Body of pancreas (tissue), 4 donors: ENCODE measurements at regions not wholly inside any gene's neighbourhood (a gene's known extent, or its start where the extent isn't known, plus 50 kb on each side); places are given as distances from the start of the nearest gene placed in this dataset.

Source experiments
- ATAC-seq: fragments of 150-250 bp; one replicate; pipeline ENCODE4 v1.9.1; 2016
- DNase-seq, 4 donors: peaks; one replicate each; pipeline ENCODE4 v3.0.0-alpha.2; 2019
- H3K27ac ChIP-seq, 4 donors: fragments of 200-600 bp; sonication (generic); 1 replicate in 3 of 4; 2 replicates in 1 of 4; pipeline versions ENCODE4 v1.5.1 to v1.6.1; 2016 to 2019; ENCODE audit warnings: mild to moderate bottlenecking in 1 of 4, mixed read lengths in 1 of 4, moderate library complexity in 1 of 4
- H3K27me3 ChIP-seq, 2 donors: fragments of 200-600 bp; sonication (generic); one replicate each; pipeline ENCODE4 v1.6.0; 2016; ENCODE audit warnings: mild to moderate bottlenecking in 1 of 2
- H3K36me3 ChIP-seq, 2 donors: fragments of 200-600 bp; sonication (generic); replicated peaks in 1 of 2; 2 replicates each; pipeline ENCODE4 v1.5.1; 2016; ENCODE audit warnings: low read depth in 2 of 2; ENCODE audit not compliant: insufficient read depth in 1 of 2
- H3K4me1 ChIP-seq: fragments of 200-600 bp; sonication (generic); one replicate; pipeline ENCODE4 v1.6.0; 2016
- H3K4me3 ChIP-seq, 2 donors: fragments of 200-600 bp; sonication (generic); 1 replicate in 1 of 2; 2 replicates in 1 of 2; pipeline ENCODE4 v1.5.1; 2016 to 2019
- H3K9me3 ChIP-seq, 3 donors: fragments of 200-600 bp; sonication (generic); 1 replicate in 2 of 3; 2 replicates in 1 of 3; pipeline ENCODE4 v1.5.1; 2016
- POLR2A ChIP-seq, 3 donors: fragments of 450-650 bp; IDR thresholded peaks; one replicate each; pipeline ENCODE4 v1.6.1; 2016; ENCODE audit warnings: antibody characterized with exemption in 3 of 3, mild to moderate bottlenecking in 2 of 3
- WGBS, 2 donors: methylation state at CpG; one replicate each; pipeline ENCODE4 v1.1.5; 2017; 5-methylcytosine and 5-hydroxymethylcytosine counted together
- intact Hi-C: fragments of 100-400 bp; cut with DNase I; formaldehyde crosslinking; loops from one replicate; pipeline ENCODE4 v1.15.1; 2023
- TF ChIP-seq, protein P1 (sequence below), 7 experiments: fragments of 450-650 bp in 4 of 7; fragments of 200-600 bp in 3 of 7; sonication (generic) in 3 of 7; IDR thresholded peaks; one replicate each; pipeline ENCODE4 v1.5.1; 2016 to 2019; ENCODE audit warnings: antibody characterized with exemption in 7 of 7

DNA sequence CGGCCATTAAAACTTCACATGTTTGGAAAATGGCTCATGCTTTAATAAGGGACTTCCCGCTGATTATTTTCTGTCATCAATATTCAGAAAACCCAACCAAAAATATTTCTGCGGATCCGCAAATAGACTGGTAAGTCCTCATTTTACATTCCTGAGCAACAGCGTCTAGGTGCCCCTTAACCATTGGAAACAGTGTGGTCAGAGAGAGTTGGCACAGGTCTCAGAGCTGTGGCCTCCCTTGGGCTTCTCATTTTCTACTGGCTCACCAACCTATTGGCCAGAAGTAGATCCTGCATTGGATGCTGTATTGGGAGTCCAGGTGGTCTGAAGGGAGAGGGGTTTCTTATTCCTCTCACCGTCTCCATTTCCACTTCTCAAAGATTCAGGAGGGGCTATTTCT, 348.1 kb upstream of the DCBLD2 start:
- no peaks in the 10 kb centered on the region for H3K4me1 ChIP-seq
- no peak overlapping the region for H3K27ac ChIP-seq
- H3K36me3 ChIP-seq: no peaks in the 10 kb centered on the region
- no peaks in the 10 kb centered on the region for H3K27me3 ChIP-seq
- ATAC-seq: no peak
- intact Hi-C loops: no loop called here
- TF ChIP-seq, protein P1, sequence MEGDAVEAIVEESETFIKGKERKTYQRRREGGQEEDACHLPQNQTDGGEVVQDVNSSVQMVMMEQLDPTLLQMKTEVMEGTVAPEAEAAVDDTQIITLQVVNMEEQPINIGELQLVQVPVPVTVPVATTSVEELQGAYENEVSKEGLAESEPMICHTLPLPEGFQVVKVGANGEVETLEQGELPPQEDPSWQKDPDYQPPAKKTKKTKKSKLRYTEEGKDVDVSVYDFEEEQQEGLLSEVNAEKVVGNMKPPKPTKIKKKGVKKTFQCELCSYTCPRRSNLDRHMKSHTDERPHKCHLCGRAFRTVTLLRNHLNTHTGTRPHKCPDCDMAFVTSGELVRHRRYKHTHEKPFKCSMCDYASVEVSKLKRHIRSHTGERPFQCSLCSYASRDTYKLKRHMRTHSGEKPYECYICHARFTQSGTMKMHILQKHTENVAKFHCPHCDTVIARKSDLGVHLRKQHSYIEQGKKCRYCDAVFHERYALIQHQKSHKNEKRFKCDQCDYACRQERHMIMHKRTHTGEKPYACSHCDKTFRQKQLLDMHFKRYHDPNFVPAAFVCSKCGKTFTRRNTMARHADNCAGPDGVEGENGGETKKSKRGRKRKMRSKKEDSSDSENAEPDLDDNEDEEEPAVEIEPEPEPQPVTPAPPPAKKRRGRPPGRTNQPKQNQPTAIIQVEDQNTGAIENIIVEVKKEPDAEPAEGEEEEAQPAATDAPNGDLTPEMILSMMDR (IDR thresholded peaks at IDR 0.05): no peak
- no peak for TF ChIP-seq POLR2A (IDR thresholded peaks at IDR 0.05)
- H3K4me3 ChIP-seq: no peak overlapping the region
- no peaks in the 10 kb centered on the region for H3K9me3 ChIP-seq
- no peak for DNase-seq
- 71 to 85% methylated on average over 6 of the region's 6 CpGs for WGBS, 2 donors

DNA sequence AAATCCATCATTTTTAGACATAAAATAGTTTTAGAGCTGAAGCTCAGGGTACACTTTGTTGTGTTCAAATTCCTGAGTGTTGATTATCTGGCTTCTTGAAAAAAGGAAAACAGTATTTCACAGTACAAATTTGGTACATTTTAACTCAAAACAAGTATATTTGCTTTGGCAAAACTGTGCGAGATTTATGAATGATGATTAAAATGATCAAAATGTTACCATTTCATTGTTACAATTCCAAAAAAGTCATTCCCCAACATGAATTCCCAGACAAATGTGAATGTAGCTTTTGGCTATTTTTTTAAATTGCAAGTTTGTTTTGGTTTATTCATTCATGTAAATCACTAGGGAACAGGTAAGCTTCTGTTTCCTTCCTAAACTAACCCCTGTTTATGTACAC, 347.4 kb upstream of the DCBLD2 start:
- Histone ChIP-seq H3K27me3 (no peaks in the 10 kb centered on the region), H3K4me3 (no peak overlapping the region), H3K4me1 (no peaks in the 10 kb centered on the region), H3K9me3 (no peaks in the 10 kb centered on the region), H3K27ac (no peak overlapping the region), H3K36me3 (no peaks in the 10 kb centered on the region)
- intact Hi-C loops: no loop called here
- WGBS, 2 donors: 27 to 31% methylated on average over 1 of the region's 1 CpG
- ATAC-seq: no peak
- no peak for DNase-seq
- TF ChIP-seq POLR2A (IDR thresholded peaks at IDR 0.05): no peak
- TF ChIP-seq, protein P1 (IDR thresholded peaks at IDR 0.05): no peak

DNA sequence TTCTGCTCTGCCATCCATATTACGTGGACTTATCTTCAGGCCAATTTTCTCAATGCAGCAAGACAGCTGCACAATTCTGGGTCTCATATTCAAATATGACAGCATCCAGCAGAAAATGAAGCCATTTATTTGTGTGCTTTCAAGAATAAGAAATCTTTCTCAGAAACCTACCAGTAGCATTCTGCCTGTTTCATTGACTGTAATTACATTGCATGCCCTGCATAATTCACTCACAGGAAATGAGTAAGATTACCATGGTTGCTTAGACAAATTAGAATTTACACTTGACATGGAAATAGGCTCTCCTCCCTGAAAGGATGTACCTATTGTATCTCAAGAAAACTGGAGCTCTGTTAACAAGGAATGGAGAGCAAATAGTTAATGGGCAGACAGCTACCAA, 346.6 kb upstream of the DCBLD2 start:
- no peak overlapping the region for H3K27ac ChIP-seq

DNA sequence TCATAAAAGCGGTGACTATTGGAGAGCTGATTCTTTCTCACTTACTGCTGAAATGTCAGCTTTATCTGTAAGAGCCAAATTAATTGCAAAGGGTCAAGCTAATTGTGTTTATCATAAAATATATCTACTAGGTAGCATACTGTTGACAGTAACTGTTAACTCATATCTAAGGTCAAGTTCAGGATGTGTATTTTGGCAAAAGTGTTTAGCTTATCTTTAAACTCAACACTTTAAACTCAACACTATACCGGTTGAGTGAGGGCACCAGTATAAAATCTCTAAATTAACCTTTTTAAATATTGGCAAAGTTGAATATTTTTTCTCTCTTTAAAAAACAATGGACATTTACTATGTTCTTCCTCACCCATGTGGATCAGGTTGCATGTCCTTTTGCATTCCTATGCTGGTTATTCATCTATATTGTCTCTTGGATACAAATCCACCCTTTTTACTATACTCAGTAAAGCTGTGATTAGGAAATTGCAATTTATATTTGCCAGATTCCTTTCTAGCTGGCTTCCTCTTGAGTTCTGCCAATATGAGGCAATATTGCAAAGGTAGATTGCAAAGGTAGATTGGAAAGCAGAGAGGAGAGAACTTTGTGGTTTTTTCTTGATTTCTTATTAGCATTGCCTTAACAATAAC, 344.6 kb upstream of the DCBLD2 start:
- H3K9me3 ChIP-seq: no peaks in the 10 kb centered on the region
- no peaks in the 10 kb centered on the region for H3K4me1 ChIP-seq
- intact Hi-C loops: no loop called here
- H3K27ac ChIP-seq: no peak overlapping the region
- TF ChIP-seq POLR2A (IDR thresholded peaks at IDR 0.05): no peak
- TF ChIP-seq, protein P1 (IDR thresholded peaks at IDR 0.05): no peak
- no peak for ATAC-seq
- 13 to 16% methylated on average over 2 of the region's 2 CpGs for WGBS, 2 donors
- no peak overlapping the region for H3K4me3 ChIP-seq
- H3K36me3 ChIP-seq: no peaks in the 10 kb centered on the region
- no peak for DNase-seq
- no peaks in the 10 kb centered on the region for H3K27me3 ChIP-seq

More for the DNA sequence above, 346.6 kb upstream of the DCBLD2 start:
- H3K4me3 ChIP-seq: no peak overlapping the region
- H3K27me3 ChIP-seq: no peaks in the 10 kb centered on the region
- H3K36me3 ChIP-seq: no peaks in the 10 kb centered on the region
- H3K9me3 ChIP-seq: no peaks in the 10 kb centered on the region
- no peaks in the 10 kb centered on the region for H3K4me1 ChIP-seq
- WGBS, 2 donors: 41 to 51% methylated on average over 1 of the region's 1 CpG
- DNase-seq: no peak
- no peak for ATAC-seq
- TF ChIP-seq, protein P1 (IDR thresholded peaks at IDR 0.05): no peak
- no peak for TF ChIP-seq POLR2A (IDR thresholded peaks at IDR 0.05)
- intact Hi-C loops: no loop called here

DNA sequence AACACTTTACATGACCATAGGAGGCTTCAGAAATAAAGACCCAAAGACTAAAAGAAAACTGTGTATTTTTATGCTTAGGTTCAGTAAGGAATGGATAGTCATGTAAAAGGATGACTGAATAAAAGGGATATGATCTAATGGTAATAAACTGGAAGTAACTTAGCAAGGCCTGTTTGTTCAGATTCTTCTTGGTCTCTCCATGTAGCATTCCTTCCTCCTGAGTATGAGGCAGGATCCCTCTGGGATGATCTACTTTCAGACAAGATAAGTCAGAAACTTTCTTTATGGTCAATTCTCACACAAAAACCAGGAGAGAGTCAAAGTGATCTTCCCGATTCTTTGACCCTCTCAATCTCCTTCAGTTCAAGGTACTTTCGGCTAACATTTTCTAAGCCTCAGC, 340.8 kb upstream of the DCBLD2 start:
- 67 to 74% methylated on average over 2 of the region's 2 CpGs for WGBS, 2 donors
- Histone ChIP-seq H3K36me3 (no peaks in the 10 kb centered on the region), H3K4me3 (no peak overlapping the region), H3K27me3 (no peaks in the 10 kb centered on the region), H3K9me3 (no peaks in the 10 kb centered on the region), H3K4me1 (no peaks in the 10 kb centered on the region), H3K27ac (no peak overlapping the region)
- ATAC-seq (no peak), DNase-seq (no peak)
- TF ChIP-seq, protein P1 (IDR thresholded peaks at IDR 0.05): no peak
- no peak for TF ChIP-seq POLR2A (IDR thresholded peaks at IDR 0.05)
- intact Hi-C loops: no loop called here
